HEK293 (cell line): ENCODE measurements at regions not wholly inside any gene's neighbourhood (a gene's known extent, or its start where the extent isn't known, plus 50 kb on each side); places are given as distances from the start of the nearest gene placed in this dataset.
A peak's percentile ranks its signal among the peaks of the same experiment; 100 is the strongest.

ENCODE experiments used
- CTCF ChIA-PET: fragments of 350-600 bp; formaldehyde crosslinking; extraction: SDS; loops from one replicate; lab custom pipeline; 2021; ENCODE audit warnings: antibody characterized with exemption; lab: Yijun Ruan, JAX
- POLR2A ChIA-PET: fragments of 300-600 bp; formaldehyde crosslinking; extraction: SDS; loops from one replicate; lab custom pipeline; 2020; ENCODE audit warnings: antibody characterized with exemption, inconsistent platforms; lab: Yijun Ruan, JAX
- H3K27ac ChIP-seq: fragments of 200-500 bp; sonication (Bioruptor generic); 2 replicates; pipeline ENCODE4 v1.5.1; 2014; ENCODE audit warnings: low read depth, low read length, control low read depth, inconsistent platforms; ENCODE audit errors: extremely low read depth
- H3K36me3 ChIP-seq, 2 experiments: fragments of 200-500 bp in 1 of 2; sonication (Bioruptor generic) in 1 of 2; 1 replicate in 1 of 2; 2 replicates in 1 of 2; pipeline ENCODE4 v1.5.1; 2014 to 2017; ENCODE audit warnings: inconsistent platforms in 2 of 2, low read length in 2 of 2; ENCODE audit not compliant: control insufficient read depth in 2 of 2, insufficient read depth in 1 of 2
- H3K4me1 ChIP-seq: fragments of 200-500 bp; sonication (Bioruptor generic); 2 replicates; pipeline ENCODE4 v1.5.1; 2014; ENCODE audit warnings: mild to moderate bottlenecking, low read length, inconsistent platforms; ENCODE audit not compliant: control insufficient read depth, insufficient read depth
- H3K4me3 ChIP-seq: 2 replicates; pipeline ENCODE4 v1.5.1; 2011; ENCODE audit warnings: low read depth, mild to moderate bottlenecking, control low read depth, low read length, moderate library complexity
- H3K9me3 ChIP-seq: fragments of 200-500 bp; sonication (Bioruptor generic); 2 replicates; pipeline ENCODE4 v1.5.1; 2014; ENCODE audit warnings: low read depth, low read length, inconsistent platforms; ENCODE audit not compliant: control insufficient read depth, insufficient read depth
- GLIS1 ChIP-seq: fragments of 450-650 bp; formaldehyde crosslinking; IDR thresholded peaks from 2 replicates; pipeline ENCODE4 v1.5.1; 2016; ENCODE audit warnings: missing biosample characterization, missing genetic modification characterization
- OSR2 ChIP-seq: fragments of 450-650 bp; formaldehyde crosslinking; IDR thresholded peaks from 2 replicates; pipeline ENCODE4 v1.5.1; 2016; ENCODE audit warnings: missing biosample characterization, missing genetic modification characterization
- OVOL3 ChIP-seq: fragments of 450-650 bp; formaldehyde crosslinking; IDR thresholded peaks from 2 replicates; pipeline ENCODE4 v1.5.1; 2016; ENCODE audit warnings: missing biosample characterization, missing genetic modification characterization
- SP7 ChIP-seq: fragments of 450-650 bp; formaldehyde crosslinking; IDR thresholded peaks from 2 replicates; pipeline ENCODE4 v1.5.1; 2016; ENCODE audit warnings: missing biosample characterization, missing genetic modification characterization
- ZBTB21 ChIP-seq: fragments of 450-650 bp; formaldehyde crosslinking; IDR thresholded peaks from 2 replicates; pipeline ENCODE4 v1.5.1; 2017; ENCODE audit warnings: missing biosample characterization, missing genetic modification characterization
- ZBTB48 ChIP-seq: fragments of 450-650 bp; formaldehyde crosslinking; IDR thresholded peaks from 2 replicates; pipeline ENCODE4 v1.5.1; 2016; ENCODE audit warnings: missing biosample characterization, missing genetic modification characterization
- ZBTB49 ChIP-seq: fragments of 450-650 bp; formaldehyde crosslinking; IDR thresholded peaks from 2 replicates; pipeline ENCODE4 v1.5.1; 2016; ENCODE audit warnings: missing biosample characterization, missing genetic modification characterization, low read depth
- ZEB2 ChIP-seq: fragments of 450-650 bp; formaldehyde crosslinking; IDR thresholded peaks from 2 replicates; pipeline ENCODE4 v1.5.1; 2016; ENCODE audit warnings: missing biosample characterization, missing genetic modification characterization
- ZFHX2 ChIP-seq: fragments of 450-650 bp; formaldehyde crosslinking; conservative IDR thresholded peaks from 2 replicates; pipeline ENCODE4 v1.5.1; 2016; ENCODE audit warnings: missing biosample characterization, missing genetic modification characterization
- ZNF10 ChIP-seq: fragments of 450-650 bp; formaldehyde crosslinking; IDR thresholded peaks from 2 replicates; pipeline ENCODE4 v1.5.1; 2017; ENCODE audit warnings: missing biosample characterization, missing genetic modification characterization
- ZNF19 ChIP-seq: fragments of 450-650 bp; formaldehyde crosslinking; IDR thresholded peaks from 2 replicates; pipeline ENCODE4; 2016; ENCODE audit warnings: missing biosample characterization, missing genetic modification characterization, low read depth
- ZNF23 ChIP-seq: fragments of 450-650 bp; formaldehyde crosslinking; IDR thresholded peaks from 2 replicates; pipeline ENCODE4 v1.5.1; 2016; ENCODE audit warnings: missing biosample characterization, missing genetic modification characterization, borderline replicate concordance
- ZNF26 ChIP-seq: fragments of 450-650 bp; formaldehyde crosslinking; IDR thresholded peaks from 2 replicates; pipeline ENCODE4 v1.5.1; 2016; ENCODE audit warnings: missing biosample characterization, missing genetic modification characterization
- ZNF335 ChIP-seq: fragments of 450-650 bp; formaldehyde crosslinking; conservative IDR thresholded peaks from 2 replicates; pipeline ENCODE4 v1.5.1; 2016; ENCODE audit warnings: missing biosample characterization, missing genetic modification characterization
- ZNF510 ChIP-seq: fragments of 450-650 bp; formaldehyde crosslinking; IDR thresholded peaks from 2 replicates; pipeline ENCODE4 v1.5.1; 2018; ENCODE audit warnings: mild to moderate bottlenecking, missing genetic modification characterization, missing biosample characterization; ENCODE audit not compliant: insufficient replicate concordance
- ZNF692 ChIP-seq: fragments of 450-650 bp; formaldehyde crosslinking; IDR thresholded peaks from 2 replicates; pipeline ENCODE4 v1.5.1; 2016; ENCODE audit warnings: missing biosample characterization, missing genetic modification characterization
- ZNF830 ChIP-seq: fragments of 450-650 bp; IDR thresholded peaks from 2 replicates; pipeline ENCODE4 v1.5.0; 2018; ENCODE audit warnings: missing biosample characterization, missing genetic modification characterization, low read depth, mild to moderate bottlenecking, moderate library complexity
- TF ChIP-seq, protein P1 (sequence below): fragments of 450-650 bp; formaldehyde crosslinking; IDR thresholded peaks from 2 replicates; pipeline ENCODE4 v1.5.1; 2016; ENCODE audit warnings: missing biosample characterization, missing genetic modification characterization, borderline replicate concordance
- TF ChIP-seq, protein P2 (sequence below): fragments of 450-650 bp; formaldehyde crosslinking; IDR thresholded peaks from 2 replicates; pipeline ENCODE4 v1.5.1; 2017; ENCODE audit warnings: missing biosample characterization, missing genetic modification characterization
- TF ChIP-seq, protein P3 (sequence below): fragments of 450-650 bp; formaldehyde crosslinking; IDR thresholded peaks from 2 replicates; pipeline ENCODE4 v1.5.1; 2016; ENCODE audit warnings: missing biosample characterization, missing genetic modification characterization
- TF ChIP-seq, protein P4 (sequence below): fragments of 450-650 bp; formaldehyde crosslinking; IDR thresholded peaks from 2 replicates; pipeline ENCODE4 v1.5.1; 2016; ENCODE audit warnings: missing biosample characterization, missing genetic modification characterization, borderline replicate concordance

DNA sequence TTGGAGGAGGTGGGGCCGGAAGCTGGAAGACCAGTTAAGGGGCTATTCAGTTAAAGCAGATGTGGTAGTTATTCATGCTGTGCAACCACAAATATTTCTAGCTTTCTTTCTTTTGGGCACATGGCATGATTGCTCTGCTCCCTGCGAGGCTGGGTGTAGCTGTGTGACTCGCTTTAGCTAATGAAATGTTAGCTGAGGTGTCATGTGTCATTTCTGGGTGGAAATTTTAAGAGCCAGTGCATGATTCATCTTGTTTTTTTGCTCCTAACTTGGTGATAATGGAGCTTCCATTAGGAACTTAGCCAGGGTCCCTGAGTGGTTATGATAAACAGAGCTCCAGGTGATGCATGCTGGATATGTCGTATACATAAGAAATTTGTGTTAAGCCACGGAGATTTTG lies 300.6 kb downstream of the SATB1 start (continued):
- TF ChIP-seq, protein P1, sequence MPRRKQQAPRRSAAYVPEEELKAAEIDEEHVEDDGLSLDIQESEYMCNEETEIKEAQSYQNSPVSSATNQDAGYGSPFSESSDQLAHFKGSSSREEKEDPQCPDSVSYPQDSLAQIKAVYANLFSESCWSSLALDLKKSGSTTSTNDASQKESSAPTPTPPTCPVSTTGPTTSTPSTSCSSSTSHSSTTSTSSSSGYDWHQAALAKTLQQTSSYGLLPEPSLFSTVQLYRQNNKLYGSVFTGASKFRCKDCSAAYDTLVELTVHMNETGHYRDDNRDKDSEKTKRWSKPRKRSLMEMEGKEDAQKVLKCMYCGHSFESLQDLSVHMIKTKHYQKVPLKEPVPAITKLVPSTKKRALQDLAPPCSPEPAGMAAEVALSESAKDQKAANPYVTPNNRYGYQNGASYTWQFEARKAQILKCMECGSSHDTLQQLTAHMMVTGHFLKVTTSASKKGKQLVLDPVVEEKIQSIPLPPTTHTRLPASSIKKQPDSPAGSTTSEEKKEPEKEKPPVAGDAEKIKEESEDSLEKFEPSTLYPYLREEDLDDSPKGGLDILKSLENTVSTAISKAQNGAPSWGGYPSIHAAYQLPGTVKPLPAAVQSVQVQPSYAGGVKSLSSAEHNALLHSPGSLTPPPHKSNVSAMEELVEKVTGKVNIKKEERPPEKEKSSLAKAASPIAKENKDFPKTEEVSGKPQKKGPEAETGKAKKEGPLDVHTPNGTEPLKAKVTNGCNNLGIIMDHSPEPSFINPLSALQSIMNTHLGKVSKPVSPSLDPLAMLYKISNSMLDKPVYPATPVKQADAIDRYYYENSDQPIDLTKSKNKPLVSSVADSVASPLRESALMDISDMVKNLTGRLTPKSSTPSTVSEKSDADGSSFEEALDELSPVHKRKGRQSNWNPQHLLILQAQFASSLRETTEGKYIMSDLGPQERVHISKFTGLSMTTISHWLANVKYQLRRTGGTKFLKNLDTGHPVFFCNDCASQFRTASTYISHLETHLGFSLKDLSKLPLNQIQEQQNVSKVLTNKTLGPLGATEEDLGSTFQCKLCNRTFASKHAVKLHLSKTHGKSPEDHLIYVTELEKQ (tag by site-specific recombination) = no peak
- TF ChIP-seq OSR2 (tag by site-specific recombination) = peak; percentile 77
- no peak for TF ChIP-seq GLIS1 (tag by site-specific recombination)
- TF ChIP-seq, protein P2, sequence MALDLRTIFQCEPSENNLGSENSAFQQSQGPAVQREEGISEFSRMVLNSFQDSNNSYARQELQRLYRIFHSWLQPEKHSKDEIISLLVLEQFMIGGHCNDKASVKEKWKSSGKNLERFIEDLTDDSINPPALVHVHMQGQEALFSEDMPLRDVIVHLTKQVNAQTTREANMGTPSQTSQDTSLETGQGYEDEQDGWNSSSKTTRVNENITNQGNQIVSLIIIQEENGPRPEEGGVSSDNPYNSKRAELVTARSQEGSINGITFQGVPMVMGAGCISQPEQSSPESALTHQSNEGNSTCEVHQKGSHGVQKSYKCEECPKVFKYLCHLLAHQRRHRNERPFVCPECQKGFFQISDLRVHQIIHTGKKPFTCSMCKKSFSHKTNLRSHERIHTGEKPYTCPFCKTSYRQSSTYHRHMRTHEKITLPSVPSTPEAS (tag by site-specific recombination) = no peak
- no peak for TF ChIP-seq ZNF19 (tag by site-specific recombination)
- no peak for TF ChIP-seq ZBTB49 (tag by site-specific recombination)
- TF ChIP-seq SP7 (tag by site-specific recombination) = peak; percentile 55
- TF ChIP-seq ZNF692 (tag by site-specific recombination) = peak; percentile 36; the same call in 1 of the 2 replicates
- 0 out of 2 replicates have a peak, but pooled peaks have one; percentile 11 for TF ChIP-seq ZNF335
- TF ChIP-seq ZNF10 = peak; percentile 60; the same call in 1 of the 2 replicates
- no peak for TF ChIP-seq ZBTB21

DNA sequence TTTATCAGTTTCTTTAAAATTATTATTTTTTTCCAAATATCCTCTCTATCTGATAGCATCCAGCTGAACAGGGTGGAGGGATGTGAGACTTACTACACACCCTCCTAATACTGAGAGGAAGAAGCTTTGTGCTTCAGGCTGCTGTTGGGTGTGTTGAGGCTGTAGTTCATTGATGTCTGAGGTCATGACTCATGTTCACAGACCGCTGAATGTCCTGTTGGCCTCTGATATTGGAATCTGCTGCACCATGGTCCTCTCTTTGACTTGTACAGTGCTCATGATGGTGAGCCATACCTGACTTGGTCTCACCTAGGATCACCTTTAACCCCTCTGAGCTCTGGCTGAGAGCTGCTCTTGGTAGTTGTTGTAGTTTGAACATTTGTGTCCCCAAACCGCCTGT lies 302.9 kb downstream of the SATB1 start:
- no peaks in the 10 kb centered on the region for H3K36me3 ChIP-seq
- H3K4me1 ChIP-seq = peaks cover 4% of the 10 kb centered on the region
- H3K27ac ChIP-seq = no peak overlapping the region
- no peaks in the 10 kb centered on the region for H3K9me3 ChIP-seq
- CTCF ChIA-PET = no interaction called here
- TF ChIP-seq ZNF26 = no peak
- POLR2A ChIA-PET = no interaction called here
- H3K4me3 ChIP-seq = no peak overlapping the region

- no peak overlapping the region for H3K27ac ChIP-seq
- H3K4me1 ChIP-seq = peaks cover 4% of the 10 kb centered on the region
- H3K4me3 ChIP-seq = no peak overlapping the region
- H3K36me3 ChIP-seq = no peaks in the 10 kb centered on the region
- ChIA-PET POLR2A (no interaction called here), CTCF (no interaction called here)
- no peaks in the 10 kb centered on the region for H3K9me3 ChIP-seq
- TF ChIP-seq ZNF510 (tag by site-specific recombination) = no peak
- TF ChIP-seq, protein P3, sequence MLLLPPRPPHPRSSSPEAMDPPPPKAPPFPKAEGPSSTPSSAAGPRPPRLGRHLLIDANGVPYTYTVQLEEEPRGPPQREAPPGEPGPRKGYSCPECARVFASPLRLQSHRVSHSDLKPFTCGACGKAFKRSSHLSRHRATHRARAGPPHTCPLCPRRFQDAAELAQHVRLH (tag by site-specific recombination) = no peak
- no peak for TF ChIP-seq ZNF830 (tag by site-specific recombination)
- no peak for TF ChIP-seq ZNF23 (tag by site-specific recombination)
- TF ChIP-seq, protein P4, sequence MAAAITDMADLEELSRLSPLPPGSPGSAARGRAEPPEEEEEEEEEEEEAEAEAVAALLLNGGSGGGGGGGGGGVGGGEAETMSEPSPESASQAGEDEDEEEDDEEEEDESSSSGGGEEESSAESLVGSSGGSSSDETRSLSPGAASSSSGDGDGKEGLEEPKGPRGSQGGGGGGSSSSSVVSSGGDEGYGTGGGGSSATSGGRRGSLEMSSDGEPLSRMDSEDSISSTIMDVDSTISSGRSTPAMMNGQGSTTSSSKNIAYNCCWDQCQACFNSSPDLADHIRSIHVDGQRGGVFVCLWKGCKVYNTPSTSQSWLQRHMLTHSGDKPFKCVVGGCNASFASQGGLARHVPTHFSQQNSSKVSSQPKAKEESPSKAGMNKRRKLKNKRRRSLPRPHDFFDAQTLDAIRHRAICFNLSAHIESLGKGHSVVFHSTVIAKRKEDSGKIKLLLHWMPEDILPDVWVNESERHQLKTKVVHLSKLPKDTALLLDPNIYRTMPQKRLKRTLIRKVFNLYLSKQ = no peak
- TF ChIP-seq ZBTB48 (tag by site-specific recombination) = no peak
- no peak for TF ChIP-seq OVOL3
- no peak for TF ChIP-seq ZFHX2
- no peak for TF ChIP-seq ZEB2 (tag by site-specific recombination)
- no peak for TF ChIP-seq OSR2 (tag by site-specific recombination)
These were observed 304.1 kb downstream of the SATB1 start for GRCh38 chr3:18121020-18121419.
